ENCODE measurements at regions not wholly inside any gene's neighbourhood (a gene's known extent, or its start where the extent isn't known, plus 50 kb on each side); places are given as distances from the start of the nearest gene placed in this dataset.

DNA sequence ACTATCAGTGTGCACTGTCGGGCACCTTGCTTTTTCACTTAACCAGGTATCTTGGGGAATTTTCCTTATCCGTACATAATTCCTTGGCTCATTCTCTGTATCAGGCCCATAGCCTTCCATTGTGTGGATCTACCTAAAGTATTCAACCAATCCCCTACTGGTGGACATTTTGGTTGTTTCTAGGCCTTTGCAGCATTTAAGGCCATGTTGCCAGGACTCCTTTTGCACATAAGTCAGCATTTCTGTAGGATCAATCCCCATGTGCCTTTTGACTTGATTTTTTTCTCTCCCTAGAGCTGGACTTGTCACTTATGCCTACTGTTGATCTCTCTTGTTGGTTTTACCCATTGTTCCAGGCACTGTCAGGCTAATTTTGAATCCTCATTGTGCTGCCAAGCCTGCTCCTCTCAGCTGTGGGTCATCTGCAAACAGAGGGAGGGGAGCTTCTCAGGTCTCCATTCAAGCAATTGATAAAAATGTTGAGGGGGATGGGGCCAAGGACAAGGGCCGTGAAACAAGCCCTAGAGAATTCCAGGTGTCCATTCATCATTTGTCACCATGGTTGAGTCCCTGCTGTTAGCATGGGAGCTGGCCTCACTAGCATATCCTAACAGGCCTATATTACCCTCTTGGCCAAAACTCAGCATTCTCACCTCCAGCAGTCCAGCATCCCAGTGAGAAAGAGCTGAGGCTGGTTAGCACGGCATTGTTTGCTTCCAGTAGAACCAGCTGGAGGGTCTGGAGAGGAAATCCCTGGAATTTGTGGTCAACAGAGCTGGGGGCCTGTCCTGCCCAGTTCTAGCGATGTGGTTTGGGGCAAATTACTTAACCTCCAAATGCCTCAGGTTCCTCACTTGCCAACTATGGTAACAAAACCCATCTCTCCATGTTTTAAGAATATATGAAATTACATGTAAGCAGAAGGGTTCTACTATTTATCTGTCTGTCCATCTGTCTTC lies 178.4 kb downstream of the MRPL14 start:
- DNase-seq (ENCODE audit: low read depth), result no peak

DNA sequence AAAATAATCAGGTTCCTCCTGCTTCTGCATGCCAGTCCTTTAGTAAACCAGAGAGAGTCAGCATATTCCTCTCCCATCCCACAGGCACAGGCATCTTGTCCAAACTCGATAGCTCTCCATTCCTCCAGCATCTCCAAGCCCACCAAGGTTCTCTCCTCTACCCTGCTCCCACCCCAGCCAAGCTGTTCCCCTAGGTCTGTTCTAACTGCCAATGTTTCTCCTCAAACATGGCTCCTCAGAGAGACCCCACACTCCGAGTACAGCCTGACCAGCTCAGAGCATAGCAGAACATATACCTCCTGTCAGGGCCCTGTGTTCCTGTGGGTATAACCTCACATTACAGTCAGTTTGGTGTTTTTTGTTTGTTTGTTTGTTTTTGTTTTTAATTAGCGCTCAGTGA lies 177.8 kb downstream of the VEGFA start:
- no peak for DNase-seq (ENCODE audit: low read depth)

DNA sequence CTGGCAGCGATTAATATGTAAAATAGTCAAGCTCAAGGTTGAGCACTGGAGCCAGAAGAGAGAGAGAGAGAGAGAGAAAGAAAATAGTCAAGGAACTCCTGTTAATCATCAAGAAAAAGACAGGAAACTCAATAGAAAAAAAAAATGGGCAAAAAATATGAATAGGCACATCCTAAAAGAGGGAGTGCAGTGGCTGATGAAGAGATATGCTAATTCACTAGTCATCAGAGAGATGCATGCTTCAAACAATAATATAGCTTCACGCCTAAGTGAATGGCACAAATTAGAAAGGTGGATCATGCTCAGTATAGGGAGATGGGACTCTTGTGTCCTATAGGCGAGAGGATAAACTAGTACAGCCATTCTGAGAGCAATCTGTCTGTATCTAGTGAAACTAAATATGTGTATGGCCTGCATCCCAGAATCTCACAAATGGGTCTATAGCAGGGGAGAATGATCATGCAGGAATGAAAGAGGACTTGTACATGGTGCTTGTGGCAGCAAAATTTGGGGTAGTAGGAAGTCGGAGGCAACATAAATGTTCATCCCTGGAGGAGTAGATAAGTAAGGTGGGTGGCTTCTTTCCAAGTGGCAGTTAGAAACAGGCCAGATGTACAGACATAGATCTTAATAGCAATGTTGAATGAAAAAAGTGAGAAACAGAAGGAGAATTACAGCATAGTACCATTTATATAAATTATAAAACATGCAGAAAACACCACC lies 176.8 kb downstream of the VEGFA start:
- DNase-seq (ENCODE audit: low read depth), result no peak

DNA sequence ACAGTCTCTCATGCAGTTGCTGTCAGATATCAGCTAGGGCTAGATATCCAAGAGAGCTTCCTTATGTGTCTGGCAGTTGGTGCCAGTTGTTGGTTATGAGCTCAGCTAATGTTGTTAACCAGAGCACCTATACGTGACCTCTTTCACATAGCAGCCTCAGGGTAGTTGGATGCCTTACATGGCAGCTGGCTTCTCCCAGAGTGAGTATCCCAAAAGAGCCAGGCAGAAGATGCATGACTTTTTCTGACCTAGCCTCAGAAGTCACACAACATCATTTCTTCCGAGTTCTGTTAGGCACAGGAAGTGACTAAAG lies 175.7 kb downstream of the VEGFA start:
- no peak for DNase-seq (ENCODE audit: low read depth)

DNA sequence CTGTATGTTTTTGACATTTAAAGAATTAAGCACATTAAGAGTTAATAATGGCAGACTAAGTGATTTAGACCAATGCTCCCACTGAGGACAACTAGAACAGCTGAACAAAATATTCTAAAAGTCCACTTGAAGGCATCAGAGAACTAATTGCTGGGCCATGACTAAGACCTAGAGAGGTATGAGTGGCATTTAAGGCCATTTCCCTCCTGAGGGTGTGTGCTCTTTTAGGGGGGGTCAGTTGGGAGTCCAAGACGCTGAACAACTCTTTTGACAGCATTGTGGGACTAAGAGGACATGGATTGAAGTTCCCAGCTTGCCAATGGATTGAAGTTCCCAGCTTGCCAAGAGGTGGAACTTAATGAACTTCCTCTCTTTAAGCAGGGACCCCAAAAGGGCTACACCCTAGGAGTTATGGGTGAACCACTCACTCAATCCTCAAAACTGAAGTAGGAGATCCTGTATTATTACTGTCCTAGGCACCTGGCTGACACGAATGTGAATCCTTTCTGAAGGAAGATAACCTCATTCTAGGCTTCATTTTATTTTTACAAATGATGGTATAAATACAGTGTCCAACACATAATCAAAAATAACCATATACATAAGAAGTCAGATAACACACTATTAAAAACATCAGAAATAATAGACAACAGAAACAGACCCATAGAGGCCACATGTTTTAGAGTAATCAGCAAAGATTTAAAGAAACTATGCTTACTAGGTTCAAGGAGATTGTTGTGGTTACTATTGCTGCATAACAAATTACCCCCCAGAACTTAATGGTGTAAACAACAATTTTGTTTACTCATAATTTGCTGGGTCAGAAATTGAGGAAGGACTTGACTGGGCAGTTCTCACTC lies 175.1 kb downstream of the VEGFA start:
- no peak for DNase-seq (ENCODE audit: low read depth)

DNA sequence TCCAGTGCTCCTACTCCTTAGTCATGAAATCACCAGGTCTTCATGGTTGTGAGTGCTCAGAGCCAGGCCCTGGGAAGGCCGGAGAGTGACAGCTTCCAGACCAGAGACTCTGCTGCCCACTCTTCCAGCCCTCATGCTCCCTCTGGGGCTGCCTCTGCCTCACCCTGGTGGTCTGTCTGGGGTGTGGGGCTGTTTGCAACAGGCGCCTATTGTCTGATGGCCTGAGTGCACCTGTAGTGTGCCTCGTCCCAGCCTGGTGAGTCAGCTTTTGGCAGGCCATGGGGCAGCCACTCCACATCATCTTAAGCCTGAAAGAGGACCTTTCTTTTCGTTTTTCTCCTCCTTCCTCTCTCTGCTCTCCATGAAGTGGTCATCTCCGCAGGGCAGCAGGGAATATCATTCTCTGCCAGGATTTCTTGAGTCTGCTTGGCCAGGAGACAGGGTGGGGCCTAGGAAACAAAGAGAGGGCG lies 173.8 kb downstream of the VEGFA start:
- no peak for DNase-seq (ENCODE audit: low read depth)

DNA sequence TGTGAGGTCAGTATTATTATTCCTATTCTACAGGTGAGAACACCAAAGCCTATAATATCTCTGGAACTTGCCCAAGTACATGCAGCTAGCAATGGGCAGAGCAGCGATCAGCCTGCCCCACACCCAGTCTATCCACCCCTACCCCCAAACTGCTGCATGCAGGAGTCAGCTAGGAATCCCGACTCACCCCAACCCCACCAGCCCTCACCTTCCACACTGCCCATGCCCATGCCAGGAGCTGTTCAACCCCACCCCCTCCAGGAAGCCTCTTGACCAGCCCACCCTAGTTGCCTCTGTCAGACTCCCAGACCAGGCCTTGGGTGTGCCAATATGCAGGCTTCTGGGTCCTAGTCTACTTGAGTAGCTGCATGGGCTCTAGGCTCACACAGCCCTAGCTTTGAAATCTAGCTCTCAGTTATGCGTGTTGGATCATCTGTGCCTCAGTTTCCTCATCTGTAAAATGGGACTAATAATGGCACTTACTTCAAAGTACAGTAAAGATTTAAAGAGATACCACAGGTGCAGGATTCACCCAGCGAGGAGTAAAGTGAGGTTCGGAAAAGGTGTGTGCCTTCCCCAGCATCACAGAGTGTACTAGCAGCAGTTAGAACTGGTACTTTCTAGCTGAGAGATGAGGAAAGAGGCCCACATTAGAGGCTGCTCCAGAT lies 173.2 kb downstream of the VEGFA start:
- no peak for DNase-seq (ENCODE audit: low read depth)

DNA sequence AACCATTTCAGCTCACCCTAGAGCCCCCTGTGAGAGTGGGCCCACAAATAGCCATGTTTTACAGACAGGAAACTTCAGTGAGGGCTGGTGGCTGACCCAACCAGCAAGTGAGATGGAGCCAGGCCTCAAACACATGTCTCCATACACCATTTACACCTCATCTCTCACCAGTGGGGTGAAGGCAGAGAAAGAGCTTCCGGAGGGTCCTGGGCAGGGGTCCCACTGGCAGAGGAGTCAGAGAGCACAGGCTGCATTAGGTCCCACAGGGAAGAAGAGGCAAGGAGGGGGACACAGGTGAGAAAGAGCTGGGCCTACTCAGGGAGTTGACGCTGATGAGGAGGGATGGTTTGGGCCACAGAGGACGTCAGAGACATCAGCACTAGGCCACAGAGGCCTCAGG lies 172.6 kb downstream of the VEGFA start:
- DNase-seq (ENCODE audit: low read depth), result no peak

DNA sequence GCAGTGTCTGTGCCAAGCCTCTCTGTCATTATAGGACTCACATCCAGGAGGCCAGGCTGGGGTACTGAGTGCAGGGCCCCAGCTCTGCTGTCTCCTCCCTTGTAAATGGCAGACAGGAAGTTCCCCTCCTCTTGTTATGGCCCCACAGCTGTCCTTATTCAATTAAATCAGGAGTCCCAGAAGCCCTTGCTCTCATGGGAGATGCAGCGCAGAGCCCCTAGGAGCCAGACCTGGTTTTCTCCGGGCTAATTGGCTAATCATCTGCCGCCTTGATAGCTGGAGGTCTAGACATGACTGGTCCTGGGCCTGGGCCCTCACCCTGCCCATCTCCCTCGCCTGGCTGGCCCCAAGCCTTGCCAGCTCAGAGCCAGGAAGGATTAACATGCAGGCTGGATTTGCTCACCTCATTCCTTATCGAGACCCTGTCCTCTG lies 172.0 kb downstream of the VEGFA start:
- no peak for DNase-seq (ENCODE audit: low read depth)

DNA sequence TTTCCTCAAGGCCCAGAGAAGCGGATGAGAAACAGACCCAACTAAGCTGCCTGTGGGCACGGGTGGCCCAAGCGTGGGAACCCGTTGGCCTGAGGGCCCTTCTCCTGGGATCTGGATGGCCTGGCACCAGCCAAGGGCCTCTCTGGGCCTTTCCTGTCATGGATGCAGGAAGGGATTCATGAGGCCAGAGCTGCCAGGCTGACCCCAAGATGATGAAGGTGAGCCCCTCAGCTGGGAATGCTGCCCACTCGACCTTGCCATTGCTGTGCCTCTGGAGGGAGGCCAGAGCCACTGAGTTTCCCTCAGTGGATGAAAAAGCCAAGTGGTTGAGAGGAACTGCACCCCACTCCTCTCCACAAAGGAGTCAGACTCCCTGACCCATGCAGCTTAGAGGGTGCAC lies 171.2 kb downstream of the VEGFA start:
- no peak for DNase-seq (ENCODE audit: low read depth)

DNA sequence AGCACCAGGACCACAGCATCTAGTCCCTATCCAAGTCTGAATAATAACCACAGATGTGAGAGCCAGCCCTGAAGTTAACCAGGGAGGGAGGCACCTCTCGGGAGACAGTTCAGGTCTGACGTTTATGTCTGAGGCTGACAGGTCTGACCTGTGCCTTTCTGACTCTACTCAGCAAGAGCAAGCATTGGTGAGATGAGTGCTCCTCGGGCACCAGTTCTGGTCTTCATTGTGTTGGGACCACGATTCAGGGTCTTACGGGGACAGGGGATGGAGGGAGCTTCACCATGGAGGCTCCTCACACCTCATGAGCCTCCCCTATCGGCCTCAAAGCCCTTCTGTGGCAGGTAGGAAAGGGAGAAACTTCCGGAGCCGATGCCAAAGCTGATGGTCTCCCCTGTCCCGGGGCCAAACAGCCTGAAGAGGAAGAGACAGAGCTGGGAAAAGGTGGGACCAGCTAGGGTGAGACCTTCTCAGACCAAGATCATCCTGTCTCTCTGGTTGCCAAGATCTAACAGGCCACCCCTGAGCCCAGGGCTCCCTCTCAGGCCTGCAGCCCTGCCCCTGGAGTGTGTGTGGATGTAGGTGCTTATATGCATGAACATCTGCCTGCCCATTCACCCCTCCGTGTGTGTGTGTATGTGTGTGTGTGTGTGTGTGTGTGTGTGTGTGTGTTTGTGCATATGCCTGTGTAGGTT lies 170.5 kb downstream of the VEGFA start:
- DNase-seq (ENCODE audit: low read depth), result no peak

DNA sequence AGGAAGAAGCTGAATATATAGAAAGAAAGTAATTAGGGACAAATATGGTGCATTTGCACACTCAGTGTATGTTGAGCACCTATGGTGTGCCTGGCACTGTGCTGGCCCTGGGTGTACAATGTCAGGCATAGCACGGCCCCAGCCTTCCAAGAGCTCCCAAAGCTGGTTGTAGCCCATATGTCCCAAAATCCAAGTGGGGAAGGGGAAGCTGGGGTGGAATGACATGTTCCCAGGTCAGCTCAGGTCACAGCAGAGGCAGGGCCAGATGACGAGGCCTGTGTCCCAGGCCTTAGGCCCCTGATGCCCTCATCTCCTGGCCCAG lies 170.0 kb downstream of the VEGFA start:
- no peak for DNase-seq (ENCODE audit: low read depth)

DNA sequence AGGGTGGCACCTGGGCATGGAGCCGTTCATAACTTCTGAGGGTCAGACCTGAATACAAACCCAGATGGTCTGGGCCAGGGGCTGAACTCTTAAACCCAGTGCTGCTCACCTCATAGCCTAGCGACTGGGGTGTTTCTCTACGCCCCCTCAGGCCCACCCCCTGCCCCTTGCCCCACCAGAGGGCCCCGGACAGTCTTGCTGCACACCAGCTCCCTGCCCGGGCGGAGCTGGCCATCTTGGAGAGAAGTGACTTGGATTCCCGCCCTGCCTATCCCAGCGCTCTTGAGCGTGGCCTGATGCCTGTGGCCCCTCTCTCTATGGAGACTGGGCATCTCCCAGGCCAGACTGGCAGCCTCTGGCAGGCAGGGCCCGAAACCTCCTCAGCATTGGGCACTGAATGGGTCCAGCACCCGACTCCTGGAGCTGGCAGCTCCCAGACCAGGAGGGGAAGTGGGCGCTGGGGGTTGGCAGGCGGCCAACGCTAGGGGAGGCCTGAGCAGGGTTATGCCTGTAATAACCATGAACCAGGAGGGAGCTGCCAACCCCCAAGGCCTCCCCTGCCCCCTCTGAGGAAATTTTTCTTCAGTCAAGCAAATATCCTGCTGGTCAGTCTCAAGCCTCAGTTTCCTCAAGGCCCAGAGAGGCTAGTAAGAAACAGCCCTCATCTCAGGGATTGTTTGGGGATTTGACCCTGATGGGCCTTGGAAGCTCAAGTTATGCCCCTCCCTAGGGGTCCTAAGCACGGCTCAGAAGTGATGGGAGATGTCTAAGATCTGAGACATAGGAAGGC lies 169.5 kb downstream of the VEGFA start:
- no peak for DNase-seq (ENCODE audit: low read depth)

DNA sequence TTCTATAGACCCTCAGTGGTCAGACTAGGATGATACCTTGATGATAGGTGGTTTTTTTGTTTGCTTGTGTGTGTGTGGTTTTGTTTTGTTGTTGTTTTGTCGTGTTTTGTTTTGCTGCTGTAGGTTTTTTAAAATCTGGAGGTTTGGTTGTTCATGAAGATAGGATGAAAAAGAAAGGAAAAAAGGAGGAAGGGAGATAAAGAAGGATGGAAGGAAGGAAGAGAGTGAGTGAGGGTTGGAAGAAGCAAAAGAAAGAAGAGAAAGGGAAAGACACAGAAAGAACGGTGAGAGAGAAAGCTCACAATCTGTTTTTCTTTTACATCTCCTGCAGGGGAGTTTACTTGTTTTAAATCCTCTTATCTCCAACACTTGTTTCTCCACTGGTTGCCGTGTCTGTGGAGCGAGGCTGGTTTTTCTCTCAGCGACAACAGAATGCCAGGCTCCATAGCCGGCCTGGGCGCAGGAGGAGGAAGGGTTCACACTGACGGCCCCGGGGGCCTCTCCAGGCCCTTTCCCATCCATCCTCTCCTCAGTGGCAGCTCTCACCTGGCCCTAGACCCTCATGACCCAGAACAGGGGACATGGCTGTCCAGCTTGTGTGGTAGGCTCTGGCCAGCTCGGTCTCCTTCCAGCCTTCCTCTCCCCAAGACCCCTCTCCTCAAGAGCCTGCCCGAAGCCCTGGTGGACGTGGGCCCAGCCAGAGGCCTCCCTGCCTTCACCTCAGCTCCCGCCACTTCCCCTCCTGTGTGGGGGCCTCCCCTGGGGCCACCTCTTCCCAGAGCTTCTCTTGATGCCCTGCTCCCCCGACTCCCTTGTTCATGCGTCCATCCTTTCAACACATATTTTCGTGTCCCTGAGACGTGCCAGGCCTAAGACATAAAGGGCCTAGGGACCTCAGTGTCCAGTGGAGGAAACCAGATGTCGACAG lies 168.4 kb downstream of the VEGFA start:
- DNase-seq (ENCODE audit: low read depth), result no peak

DNA sequence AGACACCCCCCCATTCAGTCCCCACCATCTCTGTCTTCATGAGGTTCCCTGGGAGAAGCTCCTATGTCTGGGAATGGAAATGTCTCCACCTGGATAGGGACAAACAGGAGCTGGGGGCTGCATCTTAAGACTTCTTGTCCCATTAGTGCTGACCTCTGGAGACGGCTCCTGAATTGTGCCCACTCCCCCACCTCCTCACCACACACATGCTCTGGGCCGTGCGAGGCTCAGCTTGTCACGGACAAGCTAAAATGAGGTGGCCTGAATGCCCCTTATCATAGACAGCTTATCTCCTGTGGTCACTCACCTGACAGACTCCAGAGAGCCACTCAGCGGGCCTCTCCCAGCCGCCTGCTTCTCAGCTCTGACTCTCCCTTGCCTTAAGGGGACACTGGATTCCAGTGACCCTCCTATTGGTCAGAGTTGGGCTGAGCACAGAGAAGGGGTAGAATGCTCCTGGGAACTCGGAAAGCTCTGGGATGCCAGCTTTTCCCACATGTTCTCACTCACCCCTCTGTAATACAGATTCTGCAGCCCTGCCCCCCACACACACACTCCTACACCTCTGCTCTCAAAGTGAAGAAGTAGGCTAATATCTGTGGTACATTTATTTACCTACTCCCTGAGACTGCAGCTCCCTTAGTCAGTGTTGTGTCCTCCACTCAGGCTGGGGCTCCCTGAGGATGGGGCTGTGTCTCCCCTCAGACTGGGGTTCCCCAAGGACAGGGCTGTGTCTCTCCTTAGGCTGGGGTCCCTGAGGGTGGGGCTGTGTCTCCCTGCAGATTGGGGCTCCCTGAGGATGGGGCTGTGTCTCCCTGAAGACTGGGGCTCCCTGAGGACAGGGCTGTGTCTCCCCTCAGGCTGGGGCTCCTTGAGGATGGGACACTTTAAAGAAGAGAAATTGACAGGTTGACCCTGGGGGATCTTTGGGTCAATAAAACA lies 167.5 kb downstream of the VEGFA start:
- DNase-seq (ENCODE audit: low read depth), result no peak

DNA sequence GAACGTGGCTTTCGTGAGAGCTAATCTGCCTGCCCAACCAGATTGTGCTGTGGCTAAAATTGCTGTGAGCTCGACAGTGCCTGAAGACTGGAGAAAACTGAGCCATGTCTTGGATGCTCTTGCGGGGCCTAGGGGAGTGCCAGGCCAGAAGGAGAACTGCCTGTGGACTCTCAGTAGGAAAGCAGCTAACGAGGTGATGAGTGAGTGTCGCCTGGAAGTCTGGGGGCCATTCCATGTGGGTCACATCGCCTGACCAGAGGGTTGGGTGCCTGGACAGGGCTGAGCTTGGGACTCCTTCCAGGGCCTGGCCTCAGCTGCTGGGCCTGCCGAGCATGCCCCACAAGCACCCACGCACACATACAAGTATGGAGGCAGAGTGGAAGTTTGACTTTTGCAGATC lies 166.5 kb downstream of the VEGFA start:
- no peak for DNase-seq (ENCODE audit: low read depth)

DNA sequence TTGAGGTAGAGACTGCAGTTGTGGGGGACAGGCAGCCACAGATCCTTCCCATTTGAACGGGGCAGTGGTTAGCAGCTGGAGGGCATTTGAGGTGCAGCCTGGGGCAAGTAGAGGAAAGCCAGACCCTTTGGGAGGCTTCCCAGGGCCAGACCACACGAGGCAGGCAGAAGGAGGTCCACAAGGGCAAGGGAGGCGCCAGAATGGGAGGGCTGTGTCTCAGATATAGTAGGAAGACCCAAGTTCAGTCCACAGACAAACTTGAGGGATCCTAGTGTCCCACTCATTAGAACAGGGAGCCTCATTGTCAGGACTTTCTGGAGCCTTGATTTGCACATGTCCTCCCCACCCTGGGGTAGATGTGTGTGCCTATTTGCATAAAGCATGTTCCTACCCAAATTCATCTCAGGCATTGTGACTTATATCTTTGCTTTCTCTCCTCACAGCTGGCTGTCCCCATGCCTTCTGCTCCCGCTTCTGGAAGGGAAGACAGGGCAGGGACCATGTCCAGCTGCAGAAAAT lies 166.0 kb downstream of the VEGFA start:
- DNase-seq (ENCODE audit: low read depth), result no peak

Measured in GM04503 (cell line).